AG09309 (cell line): ENCODE measurements at regions not wholly inside any gene's neighbourhood (a gene's known extent, or its start where the extent isn't known, plus 50 kb on each side); places are given as distances from the start of the nearest gene placed in this dataset.

Experiments used
- DNase-seq: peaks from one replicate; pipeline ENCODE4 v3.0.0-alpha.2; 2010; ENCODE audit warnings: low read depth
- H3K4me3 ChIP-seq: 2 replicates; pipeline ENCODE4 v1.5.1; 2011; ENCODE audit warnings: mild to moderate bottlenecking, low read depth, low read length, moderate library complexity; ENCODE audit not compliant: control insufficient read depth
- TF ChIP-seq, protein P1 (sequence below): IDR thresholded peaks from 2 replicates; pipeline ENCODE4 v1.5.1; 2011; ENCODE audit warnings: mild to moderate bottlenecking, low read depth, low read length, inconsistent platforms; ENCODE audit not compliant: insufficient read depth, control insufficient read depth; ENCODE audit errors: missing control alignments

DNA sequence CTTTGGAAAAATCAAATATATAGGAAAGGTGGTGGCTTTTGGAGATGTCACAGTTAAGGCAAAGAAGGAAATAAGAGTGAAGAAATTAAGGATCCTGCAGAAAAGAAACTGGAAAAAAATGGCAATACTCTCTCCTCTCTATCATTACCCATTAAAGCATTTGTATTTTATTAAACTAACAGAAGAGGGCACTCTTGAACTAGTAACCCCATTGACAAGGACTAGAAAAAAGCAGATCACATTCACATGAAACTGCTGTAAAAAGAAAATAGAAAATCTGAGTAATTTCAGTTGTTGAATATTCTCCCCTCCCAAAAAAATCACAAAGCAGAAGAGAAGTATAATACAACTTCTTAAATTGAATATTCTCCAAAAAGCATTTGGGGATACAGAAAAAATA is 104.1 kb upstream of the SLC35B3 start:
- no peak overlapping the region for H3K4me3 ChIP-seq
- TF ChIP-seq, protein P1, sequence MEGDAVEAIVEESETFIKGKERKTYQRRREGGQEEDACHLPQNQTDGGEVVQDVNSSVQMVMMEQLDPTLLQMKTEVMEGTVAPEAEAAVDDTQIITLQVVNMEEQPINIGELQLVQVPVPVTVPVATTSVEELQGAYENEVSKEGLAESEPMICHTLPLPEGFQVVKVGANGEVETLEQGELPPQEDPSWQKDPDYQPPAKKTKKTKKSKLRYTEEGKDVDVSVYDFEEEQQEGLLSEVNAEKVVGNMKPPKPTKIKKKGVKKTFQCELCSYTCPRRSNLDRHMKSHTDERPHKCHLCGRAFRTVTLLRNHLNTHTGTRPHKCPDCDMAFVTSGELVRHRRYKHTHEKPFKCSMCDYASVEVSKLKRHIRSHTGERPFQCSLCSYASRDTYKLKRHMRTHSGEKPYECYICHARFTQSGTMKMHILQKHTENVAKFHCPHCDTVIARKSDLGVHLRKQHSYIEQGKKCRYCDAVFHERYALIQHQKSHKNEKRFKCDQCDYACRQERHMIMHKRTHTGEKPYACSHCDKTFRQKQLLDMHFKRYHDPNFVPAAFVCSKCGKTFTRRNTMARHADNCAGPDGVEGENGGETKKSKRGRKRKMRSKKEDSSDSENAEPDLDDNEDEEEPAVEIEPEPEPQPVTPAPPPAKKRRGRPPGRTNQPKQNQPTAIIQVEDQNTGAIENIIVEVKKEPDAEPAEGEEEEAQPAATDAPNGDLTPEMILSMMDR = no peak
- no peak for DNase-seq

DNA sequence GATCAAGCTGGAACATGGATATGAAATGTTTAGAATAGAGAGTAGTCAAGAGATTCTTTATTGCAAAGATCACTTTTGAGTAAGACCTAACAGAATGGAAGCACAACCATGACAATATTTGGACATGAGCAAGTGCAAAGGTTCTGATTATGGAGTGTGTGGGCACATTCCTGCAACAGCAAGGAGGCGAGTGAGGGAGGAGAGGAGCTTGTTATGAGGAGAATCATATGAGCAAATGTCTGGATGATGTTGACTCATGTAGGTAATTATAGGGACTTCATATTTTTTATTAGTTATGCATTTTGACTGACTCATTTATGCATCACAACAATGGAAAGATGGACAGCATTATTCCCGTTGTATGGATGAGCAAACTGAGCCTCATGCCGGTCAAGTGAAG is 100.8 kb upstream of the SLC35B3 start:
- no peak overlapping the region for H3K4me3 ChIP-seq
- TF ChIP-seq, protein P1 = no peak
- DNase-seq = no peak

DNA sequence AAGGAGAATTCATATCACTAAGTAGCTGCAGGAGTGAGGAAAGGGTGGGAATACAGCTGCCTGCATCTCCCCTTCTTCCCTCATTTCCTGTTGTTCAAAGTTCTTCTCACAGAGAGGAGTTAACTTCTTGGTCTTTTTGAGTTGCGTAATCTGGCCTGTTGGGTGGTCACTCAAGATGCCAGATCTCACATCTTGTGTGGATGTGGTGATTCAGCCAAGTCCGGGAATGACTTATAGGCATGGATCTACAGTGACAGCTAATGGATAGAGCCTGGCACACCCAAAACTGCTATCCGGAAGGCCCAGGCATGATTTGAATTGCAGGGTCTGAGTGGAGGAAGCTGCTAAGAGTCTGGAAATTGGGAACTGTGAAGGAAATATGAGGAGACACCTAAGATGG is 100.2 kb upstream of the SLC35B3 start:
- TF ChIP-seq, protein P1 = no peak
- no peak for DNase-seq
- H3K4me3 ChIP-seq = no peak overlapping the region

DNA sequence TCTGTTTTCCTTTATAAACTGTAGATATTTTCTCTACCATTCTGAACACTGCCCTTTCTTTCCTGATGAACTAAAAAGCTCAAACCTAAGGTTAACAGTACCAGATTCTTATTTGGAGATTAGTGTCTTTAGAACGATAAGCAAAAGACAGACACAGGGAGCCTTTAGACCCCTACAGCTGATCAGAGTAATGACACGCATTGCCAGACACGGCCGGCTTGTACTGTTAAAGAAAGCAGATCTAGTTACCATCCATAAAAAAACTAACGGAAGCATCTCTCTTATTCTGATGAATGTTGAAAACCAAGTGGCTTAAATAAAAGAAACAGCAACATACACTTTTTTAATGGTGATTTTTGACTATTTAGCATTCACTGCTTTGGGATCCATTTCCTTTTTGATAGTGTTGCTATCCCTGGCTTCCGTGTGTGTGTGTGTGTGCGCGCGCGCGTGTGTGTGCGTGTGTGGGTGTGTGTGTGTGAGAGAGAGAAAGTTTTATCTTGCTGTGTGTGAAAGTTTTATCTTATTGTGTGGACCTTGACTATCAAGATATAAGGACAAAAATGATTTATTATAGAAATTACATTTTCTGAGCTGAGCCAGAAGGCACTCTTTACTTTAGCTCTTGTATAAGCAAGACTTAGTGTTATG is 95.6 kb upstream of the SLC35B3 start:
- H3K4me3 ChIP-seq = no peak overlapping the region
- TF ChIP-seq, protein P1 = no peak
- no peak for DNase-seq

DNA sequence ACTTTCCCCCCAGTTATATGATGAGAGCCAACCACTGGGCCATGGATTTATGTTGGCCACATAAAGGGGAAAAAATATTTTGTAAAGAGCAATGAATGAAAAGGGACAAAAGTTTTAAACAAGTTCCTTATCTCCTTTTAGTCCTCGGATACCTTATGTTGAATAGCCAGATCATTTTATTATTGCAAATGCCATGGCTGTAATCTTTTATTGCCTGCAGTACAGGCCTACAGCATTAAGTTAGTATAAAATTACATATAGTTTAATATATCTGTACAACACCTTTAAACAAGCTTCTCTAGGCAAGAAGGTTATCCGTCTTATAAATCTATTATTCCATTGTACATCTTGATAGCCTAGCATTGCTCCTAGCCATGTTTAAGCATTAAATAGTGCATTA is 93.9 kb upstream of the SLC35B3 start:
- no peak overlapping the region for H3K4me3 ChIP-seq
- DNase-seq = no peak
- TF ChIP-seq, protein P1 = no peak

DNA sequence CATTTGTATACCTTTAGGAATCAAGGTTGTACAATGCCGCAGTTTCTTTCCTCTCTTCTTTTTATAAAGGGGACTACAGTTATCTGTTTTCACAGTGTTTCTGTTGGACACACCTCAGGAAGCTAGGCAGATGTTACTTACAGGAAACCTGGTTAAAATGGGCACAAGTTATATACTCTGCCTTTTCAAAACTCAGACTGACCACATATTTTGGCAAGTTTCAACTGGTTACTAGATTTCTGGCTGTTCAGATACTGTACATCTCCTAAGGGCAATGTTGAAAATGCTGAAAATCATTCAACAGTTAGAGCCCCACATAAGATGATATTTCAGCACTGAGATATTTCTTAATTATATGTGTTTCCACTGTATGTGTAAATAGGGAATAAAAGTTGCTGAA is 92.5 kb upstream of the SLC35B3 start:
- TF ChIP-seq, protein P1 = no peak
- DNase-seq = no peak
- H3K4me3 ChIP-seq = no peak overlapping the region
